Stomach (tissue), 4 donors: ENCODE measurements at regions not wholly inside any gene's neighbourhood (a gene's known extent, or its start where the extent isn't known, plus 50 kb on each side); places are given as distances from the start of the nearest gene placed in this dataset.

Experiments used
- POLR2A ChIP-seq, 4 donors: fragments of 450-650 bp; IDR thresholded peaks; one replicate each; pipeline ENCODE4 v1.6.1; 2016; ENCODE audit warnings: antibody characterized with exemption in 4 of 4, control low read depth in 2 of 4, mild to moderate bottlenecking in 1 of 4, moderate library complexity in 1 of 4
- POLR2AphosphoS5 ChIP-seq, 3 donors: sonication (generic); formaldehyde crosslinking; IDR thresholded peaks; one replicate each; pipeline ENCODE4 v1.6.1; 2016; ENCODE audit warnings: antibody characterized with exemption in 3 of 3
- TF ChIP-seq, protein P1 (sequence below), 7 experiments: fragments of 450-650 bp in 4 of 7; fragments of 200-600 bp in 3 of 7; sonication (generic) in 3 of 7; IDR thresholded peaks; one replicate each; pipeline ENCODE4 v1.5.1; 2016 to 2019; ENCODE audit warnings: antibody characterized with exemption in 7 of 7, control low read depth in 2 of 7, mild to moderate bottlenecking in 1 of 7

DNA sequence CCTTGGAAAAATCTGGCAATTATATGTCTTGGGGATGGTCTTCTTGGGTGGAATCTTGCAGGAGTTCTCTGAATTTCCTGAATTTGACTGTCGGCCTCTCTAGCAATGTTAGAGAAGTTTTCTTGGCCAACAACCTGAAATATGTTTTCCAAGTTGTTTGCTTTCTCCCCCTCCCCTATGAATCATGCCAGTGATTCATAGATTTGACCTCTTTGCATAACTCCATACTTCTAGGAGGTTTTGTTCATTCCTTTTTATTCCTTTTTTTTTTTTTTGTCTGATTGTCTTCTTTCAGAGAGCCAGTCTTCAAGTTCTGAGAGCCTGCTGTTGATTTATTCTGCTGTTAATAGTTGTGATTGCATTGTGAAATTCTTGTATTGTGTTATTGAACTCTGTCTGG lies 56.7 kb upstream of the SLC44A1 start:
- TF ChIP-seq, protein P1, sequence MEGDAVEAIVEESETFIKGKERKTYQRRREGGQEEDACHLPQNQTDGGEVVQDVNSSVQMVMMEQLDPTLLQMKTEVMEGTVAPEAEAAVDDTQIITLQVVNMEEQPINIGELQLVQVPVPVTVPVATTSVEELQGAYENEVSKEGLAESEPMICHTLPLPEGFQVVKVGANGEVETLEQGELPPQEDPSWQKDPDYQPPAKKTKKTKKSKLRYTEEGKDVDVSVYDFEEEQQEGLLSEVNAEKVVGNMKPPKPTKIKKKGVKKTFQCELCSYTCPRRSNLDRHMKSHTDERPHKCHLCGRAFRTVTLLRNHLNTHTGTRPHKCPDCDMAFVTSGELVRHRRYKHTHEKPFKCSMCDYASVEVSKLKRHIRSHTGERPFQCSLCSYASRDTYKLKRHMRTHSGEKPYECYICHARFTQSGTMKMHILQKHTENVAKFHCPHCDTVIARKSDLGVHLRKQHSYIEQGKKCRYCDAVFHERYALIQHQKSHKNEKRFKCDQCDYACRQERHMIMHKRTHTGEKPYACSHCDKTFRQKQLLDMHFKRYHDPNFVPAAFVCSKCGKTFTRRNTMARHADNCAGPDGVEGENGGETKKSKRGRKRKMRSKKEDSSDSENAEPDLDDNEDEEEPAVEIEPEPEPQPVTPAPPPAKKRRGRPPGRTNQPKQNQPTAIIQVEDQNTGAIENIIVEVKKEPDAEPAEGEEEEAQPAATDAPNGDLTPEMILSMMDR (IDR thresholded peaks at IDR 0.05) = no peak
- TF ChIP-seq POLR2A (IDR thresholded peaks at IDR 0.05) (no peak), POLR2AphosphoS5 (IDR thresholded peaks at IDR 0.05) (no peak)
